ENCODE measurements at regions not wholly inside any gene's neighbourhood (a gene's known extent, or its start where the extent isn't known, plus 50 kb on each side); places are given as distances from the start of the nearest gene placed in this dataset.

DNA sequence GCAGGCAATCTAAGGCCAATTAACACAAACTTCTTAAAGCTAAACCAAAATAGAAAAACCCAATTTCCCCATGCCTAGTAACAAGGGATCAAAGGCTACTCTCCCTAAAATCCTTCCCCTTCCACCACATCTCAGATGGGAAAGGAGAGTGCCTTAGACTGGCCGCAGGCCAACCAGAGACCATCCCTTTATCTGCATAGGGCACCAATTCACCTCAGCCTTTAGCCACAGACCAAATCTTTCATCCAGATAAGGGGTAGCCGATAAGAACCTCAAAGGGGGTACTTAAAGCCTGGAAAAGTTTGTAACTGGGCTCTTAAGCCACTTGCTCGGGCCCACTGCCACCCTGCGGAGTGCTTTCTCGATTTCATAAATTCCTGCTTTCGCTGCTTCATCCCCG, 68.3 kb downstream of the TEX13C start:
- TF ChIP-seq EZH2 (IDR thresholded peaks at IDR 0.05; ENCODE audit: insufficient read depth, low read length), result no peak
- TF ChIP-seq, protein P1, sequence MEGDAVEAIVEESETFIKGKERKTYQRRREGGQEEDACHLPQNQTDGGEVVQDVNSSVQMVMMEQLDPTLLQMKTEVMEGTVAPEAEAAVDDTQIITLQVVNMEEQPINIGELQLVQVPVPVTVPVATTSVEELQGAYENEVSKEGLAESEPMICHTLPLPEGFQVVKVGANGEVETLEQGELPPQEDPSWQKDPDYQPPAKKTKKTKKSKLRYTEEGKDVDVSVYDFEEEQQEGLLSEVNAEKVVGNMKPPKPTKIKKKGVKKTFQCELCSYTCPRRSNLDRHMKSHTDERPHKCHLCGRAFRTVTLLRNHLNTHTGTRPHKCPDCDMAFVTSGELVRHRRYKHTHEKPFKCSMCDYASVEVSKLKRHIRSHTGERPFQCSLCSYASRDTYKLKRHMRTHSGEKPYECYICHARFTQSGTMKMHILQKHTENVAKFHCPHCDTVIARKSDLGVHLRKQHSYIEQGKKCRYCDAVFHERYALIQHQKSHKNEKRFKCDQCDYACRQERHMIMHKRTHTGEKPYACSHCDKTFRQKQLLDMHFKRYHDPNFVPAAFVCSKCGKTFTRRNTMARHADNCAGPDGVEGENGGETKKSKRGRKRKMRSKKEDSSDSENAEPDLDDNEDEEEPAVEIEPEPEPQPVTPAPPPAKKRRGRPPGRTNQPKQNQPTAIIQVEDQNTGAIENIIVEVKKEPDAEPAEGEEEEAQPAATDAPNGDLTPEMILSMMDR (IDR thresholded peaks at IDR 0.05; ENCODE audit: insufficient read depth, low read depth, low read length), result no peak

Data from astrocyte (in vitro differentiated cells and primary cell).